H1 (cell line): ENCODE measurements at regions not wholly inside any gene's neighbourhood (a gene's known extent, or its start where the extent isn't known, plus 50 kb on each side); places are given as distances from the start of the nearest gene placed in this dataset.

Source experiments
- CTCF ChIA-PET: fragments of 300-600 bp; sonication (Branson Sonifier 250); formaldehyde crosslinking; loops from one replicate; lab custom pipeline; 2021; ENCODE audit not compliant: partially characterized antibody; lab: Charles Lee
- POLR2A ChIA-PET: fragments of 300-600 bp; sonication (Branson Sonifier 250); formaldehyde crosslinking; loops from one replicate; lab custom pipeline; 2021; ENCODE audit warnings: inconsistent platforms; ENCODE audit not compliant: partially characterized antibody; lab: Charles Lee
- DNase-seq, 2 experiments: peaks; one replicate each; pipeline versions ENCODE4 v3.0.0 to v3.0.0-alpha.2; 2010 to 2022; ENCODE audit warnings: low spot score in 2 of 2, low read depth in 1 of 2, mixed read lengths in 1 of 2
- FAIRE-seq: peaks from 2 replicates; lab custom pipeline; 2011; peaks lifted over from hg19 to GRCh38; lab: Jason Lieb, UNC
- H2AFZ ChIP-seq: 2 replicates; pipeline ENCODE4 v1.8.1; 2012; ENCODE audit warnings: low read length, inconsistent platforms
- H2AK5ac ChIP-seq: 2 replicates; pipeline ENCODE4 v1.6.1; 2013; ENCODE audit warnings: low read depth, low read length
- H2BK120ac ChIP-seq: replicated peaks from 2 replicates; pipeline ENCODE3; 2013; ENCODE audit warnings: low read depth, low read length, inconsistent platforms
- H2BK12ac ChIP-seq: 2 replicates; pipeline ENCODE4 v1.6.1; 2013; ENCODE audit warnings: low read depth, low read length
- H2BK15ac ChIP-seq: 2 replicates; pipeline ENCODE4 v1.6.1; 2013; ENCODE audit warnings: low read length
- H2BK20ac ChIP-seq: 2 replicates; pipeline ENCODE4 v1.6.1; 2013; ENCODE audit warnings: low read length
- H2BK5ac ChIP-seq: 2 replicates; pipeline ENCODE4 v1.6.1; 2013; ENCODE audit warnings: low read depth, low read length
- H3K14ac ChIP-seq: 2 replicates; pipeline ENCODE4 v1.6.1; 2013; ENCODE audit warnings: inconsistent platforms; ENCODE audit not compliant: insufficient read length
- H3K18ac ChIP-seq: 2 replicates; pipeline ENCODE4 v1.6.1; 2013; ENCODE audit warnings: low read length; ENCODE audit errors: extremely low read depth
- H3K23ac ChIP-seq: 2 replicates; pipeline ENCODE4 v1.6.1; 2013; ENCODE audit warnings: inconsistent platforms; ENCODE audit not compliant: insufficient read length
- H3K23me2 ChIP-seq: 2 replicates; pipeline ENCODE4 v1.6.1; 2013; ENCODE audit warnings: low read depth, low read length
- H3K27ac ChIP-seq: 2 replicates; pipeline ENCODE4 v1.6.1; 2011; ENCODE audit warnings: low read depth, low read length, inconsistent platforms
- H3K27me3 ChIP-seq, 4 experiments: replicated peaks in 1 of 4; 1 replicate in 1 of 4; 2 replicates in 3 of 4; pipeline versions ENCODE4 v1.6.1 to v1.8.1; 2011 to 2013; ENCODE audit warnings: low read length in 3 of 4, mild to moderate bottlenecking in 3 of 4, inconsistent platforms in 2 of 4, mixed read lengths in 2 of 4, moderate library complexity in 1 of 4; ENCODE audit not compliant: control insufficient read depth in 3 of 4, insufficient read depth in 3 of 4; ENCODE audit errors: extremely low read depth in 1 of 4
- H3K36me3 ChIP-seq, 4 experiments: 2 replicates each; pipeline versions ENCODE4 v1.6.1 to v1.8.1; 2011 to 2013; ENCODE audit warnings: mild to moderate bottlenecking in 4 of 4, low read length in 3 of 4, moderate library complexity in 2 of 4, control low read depth in 1 of 4, inconsistent platforms in 1 of 4; ENCODE audit not compliant: insufficient read depth in 4 of 4, control insufficient read depth in 2 of 4
- H3K4ac ChIP-seq: replicated peaks from 2 replicates; pipeline ENCODE3; 2013; ENCODE audit warnings: low read length, low read depth, mixed read lengths, inconsistent platforms; ENCODE audit not compliant: insufficient read length
- H3K4me1 ChIP-seq, 4 experiments: replicated peaks in 1 of 4; 1 replicate in 1 of 4; 2 replicates in 3 of 4; pipeline versions ENCODE4 v1.6.1 to v1.8.1; 2011 to 2013; ENCODE audit warnings: low read length in 3 of 4, inconsistent platforms in 2 of 4, mixed read lengths in 1 of 4; ENCODE audit not compliant: insufficient read depth in 4 of 4, control insufficient read depth in 3 of 4
- H3K4me2 ChIP-seq, 2 experiments: 2 replicates each; pipeline versions ENCODE4 v1.6.1 to v1.8.1; 2011 to 2013; ENCODE audit warnings: low read depth in 2 of 2, low read length in 2 of 2, control low read depth in 1 of 2, inconsistent platforms in 1 of 2, mild to moderate bottlenecking in 1 of 2; ENCODE audit not compliant: insufficient read depth in 1 of 2
- H3K4me3 ChIP-seq, 4 experiments: fragments of 200-600, 300-600 bp in 1 of 4; sonication (generic), shearing (Covaris generic), sonication (Bioruptor Twin) in 1 of 4; 2 replicates each; pipeline versions ENCODE4 v1.5.1 to v1.8.1; 2011 to 2016; ENCODE audit warnings: low read length in 4 of 4, low read depth in 3 of 4, control low read depth in 2 of 4, inconsistent platforms in 2 of 4, mild to moderate bottlenecking in 2 of 4, mixed read lengths in 1 of 4, moderate library complexity in 1 of 4; ENCODE audit not compliant: insufficient read depth in 2 of 4; ENCODE audit errors: extremely low read depth in 1 of 4
- H3K56ac ChIP-seq: replicated peaks from 2 replicates; pipeline ENCODE3; 2013; ENCODE audit warnings: low read depth, mild to moderate bottlenecking, mixed read lengths, low read length, inconsistent platforms; ENCODE audit not compliant: insufficient read length
- H3K79me1 ChIP-seq: 2 replicates; pipeline ENCODE4 v1.6.1; 2013; ENCODE audit warnings: low read depth, low read length, control low read depth
- H3K79me2 ChIP-seq, 2 experiments: 2 replicates each; pipeline versions ENCODE4 v1.6.1 to v1.8.1; 2012 to 2013; ENCODE audit warnings: low read length in 2 of 2, mild to moderate bottlenecking in 2 of 2, inconsistent platforms in 1 of 2; ENCODE audit not compliant: insufficient read depth in 2 of 2, control insufficient read depth in 1 of 2
- H3K9ac ChIP-seq, 4 experiments: replicated peaks in 1 of 4; 1 replicate in 1 of 4; 2 replicates in 3 of 4; pipeline versions ENCODE4 v1.6.1 to v1.8.1; 2011 to 2013; ENCODE audit warnings: low read depth in 3 of 4, low read length in 3 of 4, control low read depth in 2 of 4, mild to moderate bottlenecking in 2 of 4, moderate library complexity in 2 of 4, inconsistent platforms in 1 of 4; ENCODE audit errors: extremely low read depth in 1 of 4
- H3K9me3 ChIP-seq, 2 experiments: 2 replicates each; pipeline versions ENCODE4 v1.6.1 to v1.8.1; 2012 to 2013; ENCODE audit warnings: mild to moderate bottlenecking in 2 of 2, moderate library complexity in 2 of 2, control low read depth in 1 of 2, inconsistent platforms in 1 of 2, low read depth in 1 of 2, low read length in 1 of 2, mixed read lengths in 1 of 2; ENCODE audit not compliant: insufficient read depth in 2 of 2
- H4K20me1 ChIP-seq, 2 experiments: replicated peaks in 1 of 2; 2 replicates each; pipeline versions ENCODE3 to v1.8.1; 2011 to 2013; ENCODE audit warnings: inconsistent platforms in 2 of 2, low read length in 2 of 2, mild to moderate bottlenecking in 1 of 2; ENCODE audit not compliant: insufficient read depth in 2 of 2, control insufficient read depth in 1 of 2
- H4K5ac ChIP-seq: 2 replicates; pipeline ENCODE4 v1.6.1; 2013; ENCODE audit warnings: low read length, low read depth, mixed read lengths, inconsistent platforms; ENCODE audit not compliant: insufficient read length
- H4K8ac ChIP-seq: 2 replicates; pipeline ENCODE4 v1.8.0; 2013; ENCODE audit warnings: mild to moderate bottlenecking, moderate library complexity, low read length, inconsistent platforms; ENCODE audit not compliant: insufficient read depth; ENCODE audit errors: extremely low read depth
- H4K91ac ChIP-seq: replicated peaks from 2 replicates; pipeline ENCODE3; 2013; ENCODE audit warnings: low read length, mixed read lengths, inconsistent platforms; ENCODE audit not compliant: insufficient read length
- BACH1 ChIP-seq: IDR thresholded peaks from 2 replicates; pipeline ENCODE4 v1.6.1; 2012; ENCODE audit warnings: low read length, improper control_type of control experiment
- CBX8 ChIP-seq: fragments of 300-800, 300-1000 bp; sonication (generic); IDR thresholded peaks from 2 replicates; pipeline ENCODE4 v1.7.1; 2016; ENCODE audit warnings: low read depth, low read length, borderline replicate concordance
- E2F6 ChIP-seq: IDR thresholded peaks from 2 replicates; pipeline ENCODE4 v1.6.1; 2012; ENCODE audit warnings: inconsistent platforms
- EZH2 ChIP-seq: fragments of 200-600 bp; sonication (generic); IDR thresholded peaks from 2 replicates; pipeline ENCODE4 v1.7.1; 2012; ENCODE audit warnings: low read depth, mild to moderate bottlenecking, moderate library complexity, low read length, inconsistent platforms; ENCODE audit not compliant: severe bottlenecking
- FOSL1 ChIP-seq: IDR thresholded peaks from 2 replicates; pipeline ENCODE4 v1.6.1; 2011; ENCODE audit warnings: mild to moderate bottlenecking, low read depth, low read length, moderate library complexity; ENCODE audit not compliant: insufficient read depth
- HDAC6 ChIP-seq: IDR thresholded peaks from one replicate; pipeline ENCODE4 v1.7.1; 2012; ENCODE audit warnings: low read depth, mild to moderate bottlenecking, inconsistent platforms, low read length, moderate library complexity
- KDM1A ChIP-seq: fragments of 200-600, 300-600 bp; sonication (generic); IDR thresholded peaks from 2 replicates; pipeline ENCODE4 v1.7.1; 2016; ENCODE audit warnings: mild to moderate bottlenecking, low read length, borderline replicate concordance
- RFX5 ChIP-seq: IDR thresholded peaks from 2 replicates; pipeline ENCODE4 v1.6.1; 2011; ENCODE audit warnings: low read depth, low read length, improper control_type of control experiment, borderline replicate concordance
- TAF1 ChIP-seq: IDR thresholded peaks from 2 replicates; pipeline ENCODE4 v1.6.1; 2011; ENCODE audit warnings: mild to moderate bottlenecking, low read depth, low read length
- WGBS, 2 experiments: shearing (Covaris generic) in 1 of 2; methylation state at CpG; one replicate each; pipeline versions ENCODE4 v1.1.6 to v1.1.7; 2013 to 2015; ENCODE audit warnings: low lambda C conversion rate in 2 of 2, mixed read lengths in 2 of 2, inconsistent platforms in 1 of 2, low coverage in 1 of 2, missing lambda C conversion rate in 1 of 2; ENCODE audit not compliant: insufficient replicate concordance in 2 of 2, insufficient coverage in 1 of 2, insufficient read length in 1 of 2; ENCODE audit errors: extremely low coverage in 1 of 2, missing lambda C conversion rate in 1 of 2; 5-methylcytosine and 5-hydroxymethylcytosine counted together

- no peak overlapping the region for H3K56ac ChIP-seq
- H3K4me3 ChIP-seq: no peak overlapping the region
- peaks cover 0 to 7% (median 0%) of the 10 kb centered on the region in 4 experiments; a peak in 2 of 8 replicates for H3K36me3 ChIP-seq
- ChIA-PET POLR2A (no interaction called here), CTCF (interaction anchor here (0.9 kb wide), 1 partner anchor 26 kb away, joined by 3 read pairs; no protein-coding TSS in a partner anchor)
- peaks cover 0 to 2% (median 0%) of the 10 kb centered on the region in 4 experiments; a peak in 1 of 7 replicates for H3K4me1 ChIP-seq
- H3K79me2 ChIP-seq: no peaks in the 10 kb centered on the region
- no peak overlapping the region for H2BK12ac ChIP-seq
- H2AFZ ChIP-seq: no peak overlapping the region
- no peak overlapping the region for H4K8ac ChIP-seq
- H3K4ac ChIP-seq: no peak overlapping the region
- TF ChIP-seq CBX8 (no peak), HDAC6 (no peak), KDM1A (no peak), E2F6 (no peak), TAF1 (no peak), BACH1 (no peak), EZH2 (no peak), RFX5 (no peak), FOSL1 (no peak)
- WGBS, 2 experiments: 97% methylated on average over 2 of the region's 2 CpGs; no CpG with 5 or more reads in 1 of the 2 experiments
- H3K27me3 ChIP-seq: no peaks in the 10 kb centered on the region
- no peak overlapping the region for H2BK5ac ChIP-seq
- H3K9ac ChIP-seq: no peak overlapping the region
- H2BK120ac ChIP-seq: no peak overlapping the region
- H3K79me1 ChIP-seq: no peaks in the 10 kb centered on the region
- no peak overlapping the region for H4K91ac ChIP-seq
- H3K23ac ChIP-seq: no peak overlapping the region
- peaks cover 10 to 12% of the 10 kb centered on the region in 2 experiments for H3K9me3 ChIP-seq
- no peak overlapping the region for H3K14ac ChIP-seq
- H3K23me2 ChIP-seq: no peaks in the 10 kb centered on the region
- H4K5ac ChIP-seq: no peak overlapping the region
- no peak for DNase-seq
- H2AK5ac ChIP-seq: no peak overlapping the region
- no peak overlapping the region for H2BK15ac ChIP-seq
- H3K27ac ChIP-seq: no peak overlapping the region
- H4K20me1 ChIP-seq: no peaks in the 10 kb centered on the region
- no peak overlapping the region for H3K18ac ChIP-seq
- no peak for FAIRE-seq
- H3K4me2 ChIP-seq: no peak overlapping the region
- no peak overlapping the region for H2BK20ac ChIP-seq
Observed at GRCh38 chr2:147689220-147689909, 155.5 kb upstream of the ACVR2A start.
